Ectodermal cell (in vitro differentiated cells): ENCODE measurements at regions not wholly inside any gene's neighbourhood (a gene's known extent, or its start where the extent isn't known, plus 50 kb on each side); places are given as distances from the start of the nearest gene placed in this dataset.

ENCODE experiments used
- H3K27ac ChIP-seq: 2 replicates; pipeline ENCODE4 v1.7.0; 2013; ENCODE audit warnings: mild to moderate bottlenecking, low read depth, low read length; ENCODE audit not compliant: insufficient read depth, poor library complexity, severe bottlenecking
- H3K27me3 ChIP-seq: 2 replicates; pipeline ENCODE4 v1.7.0; 2013; ENCODE audit warnings: mild to moderate bottlenecking, low read length; ENCODE audit not compliant: insufficient read depth, control insufficient read depth, poor library complexity, severe bottlenecking
- H3K36me3 ChIP-seq: one replicate; pipeline ENCODE4 v1.7.0; 2013; ENCODE audit warnings: low read length; ENCODE audit not compliant: control insufficient read depth, insufficient read depth
- H3K4me1 ChIP-seq: one replicate; pipeline ENCODE4 v1.7.0; 2013; ENCODE audit warnings: low read length; ENCODE audit not compliant: control insufficient read depth, insufficient read depth
- H3K4me3 ChIP-seq: 2 replicates; pipeline ENCODE4 v1.7.0; 2013; ENCODE audit warnings: low read depth, low read length, control low read depth; ENCODE audit not compliant: insufficient read depth
- H3K9me3 ChIP-seq: 2 replicates; pipeline ENCODE4 v1.7.0; 2013; ENCODE audit warnings: mild to moderate bottlenecking, low read length, moderate library complexity; ENCODE audit not compliant: control insufficient read depth
- WGBS, 2 experiments: methylation state at CpG; one replicate each; pipeline ENCODE4 v1.1.7; 2013; ENCODE audit warnings: missing lambda C conversion rate in 2 of 2; 5-methylcytosine and 5-hydroxymethylcytosine counted together

- H3K27me3 ChIP-seq: no peaks in the 10 kb centered on the region
- WGBS, 2 experiments: 89 to 93% methylated on average over 1 of the region's 1 CpG
- H3K4me1 ChIP-seq: no peaks in the 10 kb centered on the region
- H3K9me3 ChIP-seq: no peaks in the 10 kb centered on the region
- H3K36me3 ChIP-seq: no peaks in the 10 kb centered on the region
- H3K4me3 ChIP-seq: no peak overlapping the region
- no peak overlapping the region for H3K27ac ChIP-seq
These were observed 430.1 kb upstream of the JAG1 start for GRCh38 chr20:11103866-11104265.

DNA sequence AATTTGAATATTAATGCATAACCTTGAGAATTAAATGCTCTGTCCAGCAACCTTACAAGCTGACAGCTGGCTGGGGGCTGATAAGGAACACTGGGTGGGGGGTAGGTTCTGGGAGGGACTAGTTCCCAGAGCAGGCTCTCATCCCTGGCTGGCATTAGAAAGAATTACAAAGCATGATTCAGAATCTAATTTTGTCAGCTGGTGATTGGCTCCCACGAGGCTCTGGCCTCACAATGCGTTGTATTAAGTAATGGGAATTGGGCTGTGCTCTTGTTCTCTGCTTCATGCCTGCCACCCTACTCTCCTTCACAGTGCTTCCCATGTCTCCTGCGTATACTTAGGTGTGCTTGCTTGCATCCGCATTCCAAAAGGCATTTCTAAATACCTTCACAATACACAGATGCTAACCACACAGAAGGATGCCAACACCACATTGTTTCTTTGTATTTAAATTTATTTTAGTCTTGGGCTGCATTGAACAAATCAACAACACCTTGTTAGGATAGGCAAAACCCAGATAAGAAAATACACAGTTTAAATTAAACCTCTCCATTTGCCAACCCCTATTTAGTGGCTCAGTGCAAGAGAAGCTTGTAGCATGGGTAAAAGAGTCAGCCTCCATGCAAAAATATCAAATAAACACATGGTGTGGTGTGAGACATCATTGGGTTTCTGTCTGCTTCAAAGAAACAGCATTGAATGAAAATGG lies 434.5 kb upstream of the JAG1 start:
- Histone ChIP-seq H3K36me3 (no peaks in the 10 kb centered on the region), H3K27ac (no peak overlapping the region), H3K27me3 (no peaks in the 10 kb centered on the region), H3K4me3 (no peak overlapping the region), H3K4me1 (no peaks in the 10 kb centered on the region), H3K9me3 (no peaks in the 10 kb centered on the region)
- WGBS, 2 experiments: 73 to 74% methylated on average over 4 of the region's 4 CpGs

GRCh38 chr20:11110535-11110934 lies 436.7 kb upstream of the JAG1 start:
- no peaks in the 10 kb centered on the region for H3K27me3 ChIP-seq
- WGBS, 2 experiments: 94 to 95% methylated on average over 4 of the region's 4 CpGs
- H3K36me3 ChIP-seq: no peaks in the 10 kb centered on the region
- H3K4me3 ChIP-seq: no peak overlapping the region
- no peaks in the 10 kb centered on the region for H3K9me3 ChIP-seq
- no peaks in the 10 kb centered on the region for H3K4me1 ChIP-seq
- no peak overlapping the region for H3K27ac ChIP-seq

GRCh38 chr20:11111191-11111590 lies 437.4 kb upstream of the JAG1 start:
- H3K36me3 ChIP-seq: no peaks in the 10 kb centered on the region
- no peak overlapping the region for H3K4me3 ChIP-seq
- H3K4me1 ChIP-seq: no peaks in the 10 kb centered on the region
- 91% methylated on average over 1 of the region's 2 CpGs; no CpG with 5 or more reads in 1 of the 2 experiments for WGBS, 2 experiments
- no peaks in the 10 kb centered on the region for H3K27me3 ChIP-seq
- H3K27ac ChIP-seq: no peak overlapping the region
- no peaks in the 10 kb centered on the region for H3K9me3 ChIP-seq

DNA sequence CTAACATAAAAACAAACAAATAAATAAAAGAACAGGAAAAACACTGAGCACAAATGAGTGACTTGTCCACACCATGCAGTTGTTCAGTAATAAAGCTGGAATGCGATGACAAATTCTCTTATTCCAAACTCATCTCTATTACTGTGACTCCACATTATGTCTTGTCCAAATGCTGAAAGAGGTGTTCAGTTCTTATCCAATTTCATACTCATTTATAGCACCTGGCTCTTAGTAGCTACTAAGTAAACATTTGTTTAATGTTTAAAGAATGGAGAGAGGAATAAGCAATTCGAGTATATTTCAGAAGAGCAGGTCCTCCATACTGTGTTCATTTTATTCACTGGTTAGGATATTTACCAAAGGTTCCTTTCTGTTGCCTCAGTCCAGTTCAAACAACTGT lies 439.0 kb upstream of the JAG1 start:
- 88 to 90% methylated on average over 2 of the region's 2 CpGs for WGBS, 2 experiments
- H3K27me3 ChIP-seq: no peaks in the 10 kb centered on the region
- no peaks in the 10 kb centered on the region for H3K4me1 ChIP-seq
- H3K36me3 ChIP-seq: no peaks in the 10 kb centered on the region
- no peak overlapping the region for H3K4me3 ChIP-seq
- H3K27ac ChIP-seq: no peak overlapping the region
- H3K9me3 ChIP-seq: no peaks in the 10 kb centered on the region

- H3K27ac ChIP-seq: no peak overlapping the region
- H3K4me3 ChIP-seq: no peak overlapping the region
- no peaks in the 10 kb centered on the region for H3K4me1 ChIP-seq
- H3K9me3 ChIP-seq: no peaks in the 10 kb centered on the region
- no peaks in the 10 kb centered on the region for H3K36me3 ChIP-seq
- no peaks in the 10 kb centered on the region for H3K27me3 ChIP-seq
These were observed 440.6 kb upstream of the JAG1 start for GRCh38 chr20:11114382-11114781.

DNA sequence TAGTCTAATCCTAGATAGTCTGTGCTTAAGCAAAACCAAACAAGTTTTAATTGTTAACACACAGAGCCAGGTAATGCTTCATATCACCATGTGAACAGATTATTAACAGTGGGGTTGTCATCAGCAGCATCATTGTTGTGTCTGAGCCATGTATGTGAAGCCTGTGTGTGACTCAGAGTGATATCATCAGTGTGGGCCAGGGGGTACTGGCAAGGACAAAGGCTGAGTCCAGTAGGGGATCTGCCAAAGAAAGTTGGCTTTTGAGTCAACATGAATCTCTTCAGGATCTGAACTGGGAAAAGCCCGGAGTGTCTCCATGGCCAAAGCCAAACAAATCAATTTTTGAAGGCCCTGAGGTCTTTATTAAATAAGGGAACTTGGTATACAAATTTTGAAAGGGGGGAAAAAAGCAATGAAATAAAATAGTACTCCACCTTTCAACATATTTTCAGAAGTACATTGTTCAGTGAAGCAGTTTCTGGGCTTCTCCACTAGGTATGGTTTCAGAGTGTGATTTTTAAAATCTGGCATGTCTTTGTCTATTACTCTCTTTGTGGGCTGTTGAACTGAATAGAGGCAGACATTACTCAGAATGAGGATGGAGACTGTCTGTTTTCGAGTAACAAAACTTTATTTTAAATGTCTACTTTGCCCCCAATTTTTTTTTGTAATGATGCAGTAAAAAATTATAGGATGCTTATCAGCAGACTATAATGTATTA lies 444.2 kb upstream of the JAG1 start:
- no peaks in the 10 kb centered on the region for H3K9me3 ChIP-seq

DNA sequence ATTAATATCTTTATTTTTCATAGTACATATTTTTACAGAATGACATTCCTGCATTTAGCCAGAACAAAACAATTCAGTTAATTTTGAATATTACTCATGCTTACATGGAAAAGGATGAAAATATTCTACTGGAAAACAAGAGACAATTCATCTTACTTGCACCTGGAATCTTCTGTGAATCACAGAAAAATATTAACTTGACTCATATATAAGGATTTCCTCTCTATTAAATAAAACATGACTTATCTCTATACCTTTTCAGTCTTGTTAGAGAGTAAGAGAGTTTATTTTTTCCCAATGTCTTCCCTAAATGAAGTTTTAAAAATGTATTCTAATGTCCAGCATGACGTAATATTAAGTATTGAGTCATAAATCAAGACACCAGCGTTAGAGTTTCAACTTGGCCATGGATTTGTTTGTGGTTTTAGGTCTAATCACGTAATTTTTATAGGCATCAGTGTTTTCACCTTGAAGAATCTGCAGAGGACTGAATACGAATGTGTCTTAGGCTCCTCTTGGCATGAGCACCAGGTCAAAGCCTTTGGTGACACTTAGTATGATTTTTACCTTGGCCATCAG lies 445.1 kb upstream of the JAG1 start:
- no peak overlapping the region for H3K27ac ChIP-seq
- no peaks in the 10 kb centered on the region for H3K36me3 ChIP-seq
- H3K27me3 ChIP-seq: no peaks in the 10 kb centered on the region
- 96 to 97% methylated on average over 4 of the region's 4 CpGs for WGBS, 2 experiments
- H3K4me3 ChIP-seq: no peak overlapping the region
- no peaks in the 10 kb centered on the region for H3K4me1 ChIP-seq
- H3K9me3 ChIP-seq: no peaks in the 10 kb centered on the region

More for the DNA sequence above, 444.2 kb upstream of the JAG1 start:
- Histone ChIP-seq H3K27ac (no peak overlapping the region), H3K4me3 (no peak overlapping the region), H3K36me3 (no peaks in the 10 kb centered on the region), H3K4me1 (no peaks in the 10 kb centered on the region), H3K27me3 (no peaks in the 10 kb centered on the region)
- 81 to 89% methylated on average over 1 of the region's 2 CpGs for WGBS, 2 experiments

DNA sequence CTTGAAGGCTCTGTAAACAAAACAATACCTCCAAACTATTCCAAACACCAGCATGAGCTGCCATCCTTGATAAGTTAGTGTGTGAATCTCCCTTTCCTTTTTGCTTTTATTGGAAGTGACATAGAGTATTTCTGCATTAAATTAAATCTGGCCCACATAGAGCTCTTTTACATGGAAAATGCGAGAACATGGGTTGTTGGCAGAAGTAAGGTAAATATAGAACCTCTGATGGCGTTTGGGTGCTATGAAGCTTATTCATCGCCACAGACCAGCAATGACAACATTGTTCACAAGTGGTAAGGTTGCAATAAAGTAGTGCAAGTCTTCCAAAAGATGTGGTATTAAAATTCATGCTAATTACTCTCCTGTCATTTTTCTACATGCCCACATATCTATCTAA lies 445.8 kb upstream of the JAG1 start:
- Histone ChIP-seq H3K36me3 (no peaks in the 10 kb centered on the region), H3K27ac (no peak overlapping the region), H3K9me3 (no peaks in the 10 kb centered on the region), H3K27me3 (no peaks in the 10 kb centered on the region), H3K4me1 (no peaks in the 10 kb centered on the region), H3K4me3 (no peak overlapping the region)
- WGBS, 2 experiments: 96 to 97% methylated on average over 3 of the region's 3 CpGs

DNA sequence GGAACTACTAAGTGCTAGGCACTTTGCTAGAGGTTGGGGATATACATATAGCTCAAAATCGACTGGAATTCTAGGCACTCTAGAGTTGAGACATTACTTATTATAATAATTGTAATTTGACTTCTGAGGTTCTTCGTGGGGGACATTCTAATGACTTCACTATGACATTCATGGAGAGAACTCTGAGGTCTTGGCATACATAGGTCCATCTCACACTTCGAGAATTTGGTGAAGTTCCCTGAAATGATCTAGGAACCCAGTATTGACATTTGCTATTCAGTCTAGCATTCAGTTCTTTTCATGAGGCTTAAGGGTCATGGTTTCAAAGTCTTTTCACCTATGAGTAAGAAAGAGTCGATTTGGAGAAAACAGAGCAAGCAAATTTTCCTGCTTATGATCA lies 446.6 kb upstream of the JAG1 start:
- no peak overlapping the region for H3K4me3 ChIP-seq
- no peaks in the 10 kb centered on the region for H3K4me1 ChIP-seq
- no peaks in the 10 kb centered on the region for H3K9me3 ChIP-seq
- WGBS, 2 experiments: 93 to 94% methylated on average over 4 of the region's 4 CpGs
- no peaks in the 10 kb centered on the region for H3K36me3 ChIP-seq
- H3K27ac ChIP-seq: no peak overlapping the region
- no peaks in the 10 kb centered on the region for H3K27me3 ChIP-seq
